Astrocyte of the cerebellum (primary cell): ENCODE measurements at regions not wholly inside any gene's neighbourhood (a gene's known extent, or its start where the extent isn't known, plus 50 kb on each side); places are given as distances from the start of the nearest gene placed in this dataset.

ENCODE experiments used
- DNase-seq: peaks from one replicate; pipeline ENCODE4 v3.0.0-alpha.2; 2011; ENCODE audit warnings: low read depth
- H3K4me3 ChIP-seq: 2 replicates; pipeline ENCODE4 v1.5.1; 2011; ENCODE audit warnings: mild to moderate bottlenecking, low read depth, low read length, moderate library complexity
- in situ Hi-C: cut with HindIII; loops from 2 replicates; pipeline ENCODE4 v1.10.0; 2017; ENCODE audit warnings: low sequenced_read_pairs
- TF ChIP-seq, protein P1 (sequence below): IDR thresholded peaks from 2 replicates; pipeline ENCODE4 v1.5.1; 2012; ENCODE audit warnings: low read length, low read depth, moderate library complexity, mild to moderate bottlenecking; ENCODE audit errors: missing control alignments

DNA sequence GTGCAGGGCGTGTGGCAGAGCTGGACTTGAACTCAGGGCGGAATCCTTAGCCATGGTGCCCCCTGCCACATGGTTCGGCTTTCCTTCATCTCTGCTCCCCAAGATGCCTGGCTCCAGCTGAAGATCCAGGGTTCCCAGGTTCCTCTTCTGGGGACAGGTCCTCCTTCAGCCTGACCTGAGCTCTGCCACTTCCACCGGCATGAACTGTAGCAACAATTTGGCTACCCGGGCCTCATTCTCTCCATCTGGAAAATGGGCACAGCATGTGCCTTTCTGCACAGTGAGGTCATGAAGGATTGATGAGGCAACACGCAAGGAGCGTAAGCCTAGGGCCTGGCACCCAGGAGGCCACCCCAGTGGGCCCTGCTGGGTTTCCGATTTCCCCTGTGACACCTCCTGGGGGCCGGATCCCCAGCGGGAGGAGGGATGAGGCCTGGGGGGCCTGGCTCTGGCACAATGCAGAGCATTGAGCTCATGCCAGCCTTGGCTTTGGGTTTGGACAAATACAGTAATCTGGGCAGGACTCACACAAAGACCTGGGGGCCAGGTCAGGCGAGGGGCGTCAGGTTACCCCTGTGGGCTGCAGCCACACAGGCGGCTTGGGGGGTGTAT lies 74.0 kb downstream of the CEBPB start:
- no peak overlapping the region for H3K4me3 ChIP-seq
- TF ChIP-seq, protein P1, sequence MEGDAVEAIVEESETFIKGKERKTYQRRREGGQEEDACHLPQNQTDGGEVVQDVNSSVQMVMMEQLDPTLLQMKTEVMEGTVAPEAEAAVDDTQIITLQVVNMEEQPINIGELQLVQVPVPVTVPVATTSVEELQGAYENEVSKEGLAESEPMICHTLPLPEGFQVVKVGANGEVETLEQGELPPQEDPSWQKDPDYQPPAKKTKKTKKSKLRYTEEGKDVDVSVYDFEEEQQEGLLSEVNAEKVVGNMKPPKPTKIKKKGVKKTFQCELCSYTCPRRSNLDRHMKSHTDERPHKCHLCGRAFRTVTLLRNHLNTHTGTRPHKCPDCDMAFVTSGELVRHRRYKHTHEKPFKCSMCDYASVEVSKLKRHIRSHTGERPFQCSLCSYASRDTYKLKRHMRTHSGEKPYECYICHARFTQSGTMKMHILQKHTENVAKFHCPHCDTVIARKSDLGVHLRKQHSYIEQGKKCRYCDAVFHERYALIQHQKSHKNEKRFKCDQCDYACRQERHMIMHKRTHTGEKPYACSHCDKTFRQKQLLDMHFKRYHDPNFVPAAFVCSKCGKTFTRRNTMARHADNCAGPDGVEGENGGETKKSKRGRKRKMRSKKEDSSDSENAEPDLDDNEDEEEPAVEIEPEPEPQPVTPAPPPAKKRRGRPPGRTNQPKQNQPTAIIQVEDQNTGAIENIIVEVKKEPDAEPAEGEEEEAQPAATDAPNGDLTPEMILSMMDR: no peak
- in situ Hi-C loops: loop anchor here (5.0 kb wide), 2 partner anchors 38 to 148 kb away; no protein-coding TSS in a partner anchor
- DNase-seq: no peak

DNA sequence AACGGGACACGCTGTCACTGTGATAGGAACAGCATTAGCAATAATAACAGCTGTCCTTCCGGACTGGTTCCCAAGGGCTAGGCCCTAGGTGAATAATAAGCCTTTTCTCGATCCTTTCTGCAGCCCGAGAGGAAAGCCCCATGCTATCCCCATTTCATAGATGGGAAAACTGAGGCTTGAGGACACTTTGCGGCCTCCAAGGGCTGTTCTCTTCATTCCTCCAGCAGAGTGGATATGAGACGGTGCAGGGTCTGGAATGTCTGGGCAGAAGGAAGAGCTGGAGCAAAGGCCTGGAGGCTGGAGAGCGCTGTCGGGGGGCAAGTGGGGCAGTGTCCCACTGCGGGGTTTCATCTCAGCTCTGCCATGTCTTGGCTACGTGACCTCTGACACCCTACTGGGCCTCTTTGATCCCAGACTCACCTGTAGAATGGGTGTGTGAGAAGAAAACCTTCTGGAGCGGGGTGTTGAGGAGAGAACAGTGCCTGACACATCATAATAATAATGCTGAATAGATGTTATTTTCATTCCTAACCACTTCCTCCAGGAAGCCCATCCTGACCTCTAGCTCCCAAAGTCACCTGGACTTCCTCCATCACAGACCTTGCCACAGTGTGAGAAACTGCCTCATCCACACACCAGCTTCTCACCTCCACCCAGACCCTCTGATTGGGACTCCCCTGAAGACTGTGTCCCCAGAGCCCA lies 74.8 kb downstream of the CEBPB start:
- in situ Hi-C loops: no loop called here
- DNase-seq: no peak
- TF ChIP-seq, protein P1: no peak
- no peak overlapping the region for H3K4me3 ChIP-seq

DNA sequence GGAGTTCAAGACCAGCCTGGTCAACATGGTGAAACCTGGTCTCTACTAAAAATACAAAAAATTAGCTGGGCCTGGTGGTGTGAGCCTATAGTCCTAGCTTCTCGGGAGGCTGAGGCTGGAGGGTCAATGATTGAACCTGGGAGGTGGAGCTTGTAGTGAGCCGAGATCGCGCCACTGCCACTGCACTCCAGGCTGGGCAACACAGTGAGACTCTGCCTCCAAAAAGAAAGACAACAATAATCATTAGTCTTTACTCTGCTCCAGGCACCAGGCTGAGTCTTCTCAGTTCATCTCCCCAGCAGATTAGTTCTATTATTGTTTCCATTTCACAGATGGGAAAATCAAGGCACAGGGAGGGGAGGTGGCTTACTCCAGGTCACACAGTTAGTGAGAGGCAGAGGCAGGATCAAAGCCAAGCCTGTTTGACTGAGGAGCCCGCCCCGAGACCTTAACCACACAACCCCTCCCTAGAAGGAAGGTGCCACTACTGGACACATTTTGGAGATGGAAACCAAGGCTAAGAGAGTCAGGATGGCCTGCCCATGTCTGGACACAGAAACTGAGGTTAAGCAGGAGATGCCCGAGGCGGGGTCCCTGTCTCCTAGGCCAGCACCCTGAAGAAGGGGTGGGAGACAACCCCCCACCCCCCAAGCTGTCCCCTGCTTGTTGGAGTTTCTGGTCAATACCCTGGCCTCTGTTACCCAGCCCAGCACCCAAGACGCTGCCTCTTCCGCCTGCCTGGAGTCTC lies 75.8 kb downstream of the CEBPB start:
- no peak for DNase-seq
- in situ Hi-C loops: no loop called here
- H3K4me3 ChIP-seq: no peak overlapping the region
- TF ChIP-seq, protein P1: no peak

DNA sequence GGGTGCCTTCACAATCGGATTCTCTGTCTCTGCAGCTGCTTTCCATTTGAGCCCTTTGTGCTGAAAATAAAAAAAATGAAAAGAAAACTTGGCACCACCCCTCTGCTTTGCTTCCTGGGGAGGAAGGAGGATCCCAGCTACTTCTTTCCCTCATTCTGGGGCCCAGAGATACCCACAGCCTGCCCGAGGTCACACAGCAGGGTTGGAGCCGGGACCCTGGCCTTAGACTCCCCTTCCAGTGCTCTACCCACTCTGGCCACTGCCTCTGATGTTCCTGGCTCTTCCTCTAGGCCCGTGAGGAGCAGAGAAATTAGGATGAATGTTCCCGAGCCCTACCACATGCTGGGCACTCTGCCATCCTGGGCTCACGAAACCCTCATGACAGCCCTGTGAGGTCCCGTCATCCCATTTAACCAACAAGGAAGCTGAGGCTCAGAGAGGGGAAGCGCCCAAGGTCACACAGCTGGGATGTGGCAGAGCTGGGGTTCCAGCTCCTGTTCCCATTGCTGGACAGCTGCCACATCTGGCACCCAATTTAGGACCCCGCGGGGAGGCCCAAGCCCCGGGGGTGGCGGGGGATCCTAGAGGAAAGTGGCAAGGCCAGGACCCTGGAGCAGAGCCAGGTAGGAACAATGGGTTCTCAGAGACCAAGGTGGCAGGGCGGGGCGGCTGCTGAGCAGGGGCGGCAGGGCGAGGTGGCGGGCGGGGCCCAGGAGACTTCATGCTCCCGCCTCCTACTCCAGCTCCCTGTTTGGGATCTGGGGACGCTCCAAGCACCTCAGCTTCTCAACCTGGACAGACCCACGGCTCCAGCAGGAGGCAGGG lies 76.6 kb downstream of the CEBPB start:
- no peak overlapping the region for H3K4me3 ChIP-seq
- DNase-seq: no peak
- in situ Hi-C loops: no loop called here
- TF ChIP-seq, protein P1: peak; percentile 2

DNA sequence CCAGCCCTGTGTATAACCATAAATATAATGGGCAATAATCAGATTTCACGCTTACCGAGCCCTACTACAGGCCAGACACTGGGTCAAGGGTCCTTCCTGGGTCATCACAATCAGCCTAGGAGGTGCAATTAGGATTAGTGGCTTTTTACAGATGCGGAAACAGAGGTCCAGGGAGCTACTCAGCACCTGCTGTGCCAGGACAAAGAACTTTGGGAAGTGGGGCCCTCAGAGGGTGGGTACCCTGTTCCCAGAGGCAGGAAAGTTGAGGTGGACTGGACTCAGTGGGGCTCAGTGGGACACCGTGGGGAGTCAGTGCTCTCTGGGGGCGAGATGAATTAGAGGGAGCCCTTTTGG lies 77.2 kb downstream of the CEBPB start:
- no peak overlapping the region for H3K4me3 ChIP-seq
- TF ChIP-seq, protein P1: no peak
- DNase-seq: no peak
- in situ Hi-C loops: no loop called here
